Stomach (tissue), 8 donors: ENCODE measurements at regions not wholly inside any gene's neighbourhood (a gene's known extent, or its start where the extent isn't known, plus 50 kb on each side); places are given as distances from the start of the nearest gene placed in this dataset.

Source experiments
- DNase-seq, 2 donors: peaks; one replicate each; pipeline versions ENCODE4 v3.0.0 to v3.0.0-alpha.2; 2013 to 2019
- H3K27ac ChIP-seq, 5 donors: fragments of 200-600 bp in 4 of 5; sonication (generic) in 4 of 5; one replicate each; pipeline ENCODE4 v1.5.1; 2013 to 2019; ENCODE audit warnings: mild to moderate bottlenecking in 1 of 5, moderate library complexity in 1 of 5
- H3K27me3 ChIP-seq, 3 donors: fragments of 200-600 bp; sonication (generic); one replicate each; pipeline ENCODE4 v1.5.1; 2017 to 2019; ENCODE audit warnings: mixed run types in 1 of 3
- H3K36me3 ChIP-seq, 4 donors: fragments of 200-600 bp; sonication (generic); 1 replicate in 3 of 4; 2 replicates in 1 of 4; pipeline ENCODE4 v1.5.1; 2016 to 2019
- H3K4me1 ChIP-seq, 4 donors: fragments of 200-600 bp; sonication (generic); one replicate each; pipeline ENCODE4 v1.5.1; 2016 to 2019
- H3K4me3 ChIP-seq, 4 donors: fragments of 200-600 bp; sonication (generic) in 3 of 4; one replicate each; pipeline ENCODE4 v1.5.1; 2016 to 2019; ENCODE audit warnings: mild to moderate bottlenecking in 1 of 4
- H3K9me3 ChIP-seq, 4 donors: fragments of 200-600 bp; sonication (generic); one replicate each; pipeline ENCODE4 v1.5.1; 2016 to 2019
- EP300 ChIP-seq: sonication (generic); formaldehyde crosslinking; IDR thresholded peaks from one replicate; pipeline ENCODE4 v1.6.1; 2017; ENCODE audit warnings: antibody characterized with exemption
- POLR2A ChIP-seq, 4 donors: fragments of 450-650 bp; IDR thresholded peaks; one replicate each; pipeline ENCODE4 v1.6.1; 2016; ENCODE audit warnings: antibody characterized with exemption in 4 of 4, control low read depth in 2 of 4, mild to moderate bottlenecking in 1 of 4, moderate library complexity in 1 of 4
- POLR2AphosphoS5 ChIP-seq, 3 donors: sonication (generic); formaldehyde crosslinking; IDR thresholded peaks; one replicate each; pipeline ENCODE4 v1.6.1; 2016; ENCODE audit warnings: antibody characterized with exemption in 3 of 3
- WGBS, 5 donors: extraction: QIAGEN DNeasy Blood & Tissue Kit in 3 of 5; methylation state at CpG; one replicate each; pipeline versions ENCODE4 v1.1.5 to v1.1.7; 2013 to 2018; 5-methylcytosine and 5-hydroxymethylcytosine counted together
- intact Hi-C: fragments of 100-400 bp; cut with DNase I; formaldehyde crosslinking; loops from one replicate; pipeline ENCODE4 v1.15.1; 2023; ENCODE audit warnings: low total_unique reads
- TF ChIP-seq, protein P1 (sequence below), 7 experiments: fragments of 450-650 bp in 4 of 7; fragments of 200-600 bp in 3 of 7; sonication (generic) in 3 of 7; IDR thresholded peaks; one replicate each; pipeline ENCODE4 v1.5.1; 2016 to 2019; ENCODE audit warnings: antibody characterized with exemption in 7 of 7, control low read depth in 2 of 7, mild to moderate bottlenecking in 1 of 7
- donor health status: healthy with polysubstance abuse.
- donor health status: Bipolar disorder and iron deficiency.
- donor health status: healthy.

- H3K36me3 ChIP-seq = no peaks in the 10 kb centered on the region
- no peak for TF ChIP-seq POLR2AphosphoS5 (IDR thresholded peaks at IDR 0.05)
- TF ChIP-seq EP300 = no peak
- TF ChIP-seq, protein P1, sequence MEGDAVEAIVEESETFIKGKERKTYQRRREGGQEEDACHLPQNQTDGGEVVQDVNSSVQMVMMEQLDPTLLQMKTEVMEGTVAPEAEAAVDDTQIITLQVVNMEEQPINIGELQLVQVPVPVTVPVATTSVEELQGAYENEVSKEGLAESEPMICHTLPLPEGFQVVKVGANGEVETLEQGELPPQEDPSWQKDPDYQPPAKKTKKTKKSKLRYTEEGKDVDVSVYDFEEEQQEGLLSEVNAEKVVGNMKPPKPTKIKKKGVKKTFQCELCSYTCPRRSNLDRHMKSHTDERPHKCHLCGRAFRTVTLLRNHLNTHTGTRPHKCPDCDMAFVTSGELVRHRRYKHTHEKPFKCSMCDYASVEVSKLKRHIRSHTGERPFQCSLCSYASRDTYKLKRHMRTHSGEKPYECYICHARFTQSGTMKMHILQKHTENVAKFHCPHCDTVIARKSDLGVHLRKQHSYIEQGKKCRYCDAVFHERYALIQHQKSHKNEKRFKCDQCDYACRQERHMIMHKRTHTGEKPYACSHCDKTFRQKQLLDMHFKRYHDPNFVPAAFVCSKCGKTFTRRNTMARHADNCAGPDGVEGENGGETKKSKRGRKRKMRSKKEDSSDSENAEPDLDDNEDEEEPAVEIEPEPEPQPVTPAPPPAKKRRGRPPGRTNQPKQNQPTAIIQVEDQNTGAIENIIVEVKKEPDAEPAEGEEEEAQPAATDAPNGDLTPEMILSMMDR (IDR thresholded peaks at IDR 0.05) = no peak
- TF ChIP-seq POLR2A (IDR thresholded peaks at IDR 0.05) = no peak
- peaks cover 0 to 6% (median 0%) of the 10 kb centered on the region in 4 donors for H3K4me1 ChIP-seq
- WGBS, 5 donors = 47 to 85% (median 72%) methylated on average over 2 of the region's 2 CpGs
- intact Hi-C loops = no loop called here
- H3K9me3 ChIP-seq = no peaks in the 10 kb centered on the region
- H3K27ac ChIP-seq = no peak overlapping the region
- DNase-seq = no peak
- H3K4me3 ChIP-seq = no peak overlapping the region
- no peaks in the 10 kb centered on the region for H3K27me3 ChIP-seq
Measured at GRCh38 chrX:150080497-150080896, 142.2 kb upstream of the EOLA2 start.

GRCh38 chrX:150081076-150081475 is 142.8 kb upstream of the EOLA2 start:
- H3K9me3 ChIP-seq = no peaks in the 10 kb centered on the region
- TF ChIP-seq POLR2AphosphoS5 (IDR thresholded peaks at IDR 0.05) (no peak), POLR2A (IDR thresholded peaks at IDR 0.05) (no peak), EP300 (no peak)
- TF ChIP-seq, protein P1 (IDR thresholded peaks at IDR 0.05) = no peak

DNA sequence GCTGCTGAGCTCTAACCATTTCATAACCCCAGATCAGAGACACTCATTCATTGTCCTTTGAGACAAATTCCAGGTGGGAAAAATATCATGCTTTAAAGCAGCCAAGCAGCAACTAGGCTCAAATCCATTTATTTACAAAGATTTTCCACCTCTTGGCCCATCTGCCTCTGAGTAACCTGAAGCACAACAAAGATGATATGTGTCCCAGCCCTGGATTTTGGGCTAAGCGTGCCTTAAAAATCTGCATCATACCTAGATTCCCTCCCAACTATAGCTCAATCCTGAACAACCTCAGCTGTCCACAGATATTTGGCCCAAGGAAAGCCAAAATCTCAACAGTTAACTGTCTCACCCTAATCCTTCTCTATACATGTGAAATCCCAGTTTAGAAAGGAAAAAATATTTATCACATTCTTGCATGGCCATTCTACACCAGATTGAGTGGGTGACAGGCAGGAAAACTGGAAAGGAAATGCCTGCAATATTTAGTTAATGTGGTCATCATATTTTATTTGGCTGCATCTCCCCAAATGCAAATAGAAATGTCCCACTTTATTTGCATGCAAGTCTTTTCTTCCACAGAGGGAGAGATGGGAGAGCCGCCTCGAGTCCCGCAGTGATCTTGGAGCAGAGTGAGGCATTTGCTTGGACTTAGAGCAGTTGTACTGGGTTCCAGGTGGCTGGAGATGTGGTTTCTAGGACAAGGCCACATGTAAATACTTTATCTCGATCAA is 146.4 kb upstream of the EOLA2 start:
- no peaks in the 10 kb centered on the region for H3K36me3 ChIP-seq
- no peaks in the 10 kb centered on the region for H3K27me3 ChIP-seq
- no peak overlapping the region for H3K27ac ChIP-seq
- DNase-seq = peak in 1 of 2 donors; percentile 31
- 29 to 70% (median 42%) methylated on average over 5 of the region's 5 CpGs for WGBS, 5 donors
- no peak overlapping the region for H3K4me3 ChIP-seq
- peaks cover 0 to 6% (median 0%) of the 10 kb centered on the region in 4 donors for H3K4me1 ChIP-seq
- H3K9me3 ChIP-seq = no peaks in the 10 kb centered on the region
- intact Hi-C loops = no loop called here
- TF ChIP-seq, protein P1 (IDR thresholded peaks at IDR 0.05) = no peak
- no peak for TF ChIP-seq POLR2AphosphoS5 (IDR thresholded peaks at IDR 0.05)
- no peak for TF ChIP-seq POLR2A (IDR thresholded peaks at IDR 0.05)
- no peak for TF ChIP-seq EP300

More at GRCh38 chrX:150081076-150081475, 142.8 kb upstream of the EOLA2 start:
- peaks cover 0 to 6% (median 0%) of the 10 kb centered on the region in 4 donors for H3K4me1 ChIP-seq
- no peak overlapping the region for H3K4me3 ChIP-seq
- no peaks in the 10 kb centered on the region for H3K36me3 ChIP-seq
- H3K27me3 ChIP-seq = no peaks in the 10 kb centered on the region
- 63 to 92% (median 80%) methylated on average over 3 of the region's 3 CpGs for WGBS, 5 donors
- intact Hi-C loops = no loop called here
- no peak overlapping the region for H3K27ac ChIP-seq
- DNase-seq = peak in 1 of 2 donors; percentile 36

DNA sequence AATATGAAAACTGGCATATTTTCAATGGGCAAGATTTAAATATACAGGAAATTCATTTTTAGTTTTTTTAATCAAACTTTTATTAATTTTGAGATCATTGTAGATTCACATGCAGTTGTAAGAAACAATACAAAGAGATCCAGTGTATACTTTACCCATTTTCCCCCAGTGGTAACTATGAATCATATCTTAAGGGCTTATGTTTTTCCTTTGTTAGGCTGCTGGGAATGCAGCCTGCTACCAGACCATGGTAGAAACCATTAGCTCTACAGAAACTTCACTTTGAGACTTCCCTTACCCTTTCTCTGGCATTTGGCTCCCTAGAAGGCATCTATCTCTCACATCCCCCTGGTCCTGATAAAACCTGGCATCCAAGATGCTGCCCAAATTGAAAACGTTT is 147.6 kb upstream of the EOLA2 start:
- no peak overlapping the region for H3K27ac ChIP-seq
- no peaks in the 10 kb centered on the region for H3K36me3 ChIP-seq
- H3K4me1 ChIP-seq = peaks cover 0 to 6% (median 0%) of the 10 kb centered on the region in 4 donors
- no peak overlapping the region for H3K4me3 ChIP-seq
- no peaks in the 10 kb centered on the region for H3K9me3 ChIP-seq
- no peak for TF ChIP-seq POLR2A (IDR thresholded peaks at IDR 0.05)
- TF ChIP-seq, protein P1 (IDR thresholded peaks at IDR 0.05) = no peak
- no peak for TF ChIP-seq POLR2AphosphoS5 (IDR thresholded peaks at IDR 0.05)
- TF ChIP-seq EP300 = no peak
- 21 to 58% (median 33%) methylated on average over 1 of the region's 1 CpG for WGBS, 5 donors
- DNase-seq = no peak
- H3K27me3 ChIP-seq = no peaks in the 10 kb centered on the region
- intact Hi-C loops = no loop called here
